SK-N-SH treated with all-trans-retinoic acid at 6 μM for 48 hours (cell line): ENCODE measurements at regions not wholly inside any gene's neighbourhood (a gene's known extent, or its start where the extent isn't known, plus 50 kb on each side); places are given as distances from the start of the nearest gene placed in this dataset.

Experiments
- ATAC-seq: fragments of 200-7000 bp; cut with Tn5 transposase; 3 replicates; pipeline ENCODE4 v1.9.1; 2020; ENCODE audit warnings: mild to moderate bottlenecking, moderate library complexity
- BACH2 ChIP-seq: fragments of 250-450 bp; sonication (Bioruptor Pico); IDR thresholded peaks from 2 replicates; pipeline ENCODE4 v1.9.0; 2021; ENCODE audit warnings: mild to moderate bottlenecking, borderline replicate concordance
- CREB5 ChIP-seq: fragments of 250-450 bp; sonication (Bioruptor Pico); IDR thresholded peaks from 2 replicates; pipeline ENCODE4 v1.5.1; 2020; ENCODE audit warnings: low read depth, mild to moderate bottlenecking, moderate library complexity
- CSRNP3 ChIP-seq: fragments of 250-450 bp; sonication (Bioruptor Pico); IDR thresholded peaks from 2 replicates; pipeline ENCODE4 v1.5.1; 2021; ENCODE audit warnings: mild to moderate bottlenecking, moderate library complexity
- ESRRG ChIP-seq: fragments of 250-450 bp; sonication (Bioruptor Pico); IDR thresholded peaks from 2 replicates; pipeline ENCODE4 v1.6.1; 2021; ENCODE audit warnings: mild to moderate bottlenecking
- GLIS3 ChIP-seq: fragments of 250-450 bp; sonication (Bioruptor Pico); IDR thresholded peaks from 2 replicates; pipeline ENCODE4 v1.5.0; 2020; ENCODE audit warnings: mild to moderate bottlenecking, moderate library complexity
- ISL1 ChIP-seq: fragments of 250-450 bp; sonication (Bioruptor Pico); IDR thresholded peaks from 2 replicates; pipeline ENCODE4 v2.1.2; 2022; ENCODE audit warnings: mild to moderate bottlenecking, moderate library complexity
- OSR1 ChIP-seq: fragments of 250-450 bp; sonication (Bioruptor Pico); IDR thresholded peaks from 2 replicates; pipeline ENCODE4 v1.8.0; 2022; ENCODE audit warnings: moderate library complexity, mild to moderate bottlenecking, inconsistent platforms
- PATZ1 ChIP-seq: fragments of 250-450 bp; sonication (Bioruptor Pico); IDR thresholded peaks from 2 replicates; pipeline ENCODE4 v1.8.0; 2020; ENCODE audit warnings: mild to moderate bottlenecking, moderate library complexity, borderline replicate concordance
- POU6F1 ChIP-seq: fragments of 250-450 bp; sonication (Bioruptor Pico); IDR thresholded peaks from 2 replicates; pipeline ENCODE4 v1.8.0; 2021; ENCODE audit warnings: low read depth, mild to moderate bottlenecking, moderate library complexity, borderline replicate concordance
- PPARA ChIP-seq: fragments of 250-450 bp; sonication (Bioruptor Pico); IDR thresholded peaks from 2 replicates; pipeline ENCODE4 v1.5.0; 2020; ENCODE audit warnings: mild to moderate bottlenecking, borderline replicate concordance
- RARB ChIP-seq: fragments of 250-450 bp; sonication (Bioruptor Pico); IDR thresholded peaks from 2 replicates; pipeline ENCODE4 v1.8.0; 2021; ENCODE audit warnings: mild to moderate bottlenecking, moderate library complexity
- SNAI2 ChIP-seq: fragments of 250-450 bp; sonication (Bioruptor Pico); IDR thresholded peaks from 2 replicates; pipeline ENCODE4 v1.5.0; 2020; ENCODE audit warnings: mild to moderate bottlenecking, moderate library complexity
- TOX ChIP-seq: fragments of 250-450 bp; sonication (Bioruptor Pico); IDR thresholded peaks from 2 replicates; pipeline ENCODE4 v1.8.0; 2021; ENCODE audit warnings: mild to moderate bottlenecking, moderate library complexity, borderline replicate concordance
- TSHZ2 ChIP-seq: fragments of 250-450 bp; sonication (Bioruptor Pico); IDR thresholded peaks from 2 replicates; pipeline ENCODE4 v1.5.0; 2020; ENCODE audit warnings: mild to moderate bottlenecking, moderate library complexity
- ZC3H10 ChIP-seq: fragments of 250-450 bp; sonication (Bioruptor Pico); IDR thresholded peaks from 2 replicates; pipeline ENCODE4 v1.5.1; 2021; ENCODE audit warnings: mild to moderate bottlenecking, moderate library complexity
- ZFP3 ChIP-seq: fragments of 250-450 bp; sonication (Bioruptor Pico); IDR thresholded peaks from 2 replicates; pipeline ENCODE4 v1.5.0; 2020; ENCODE audit warnings: mild to moderate bottlenecking, moderate library complexity
- ZFP30 ChIP-seq: fragments of 450-650 bp; formaldehyde crosslinking; IDR thresholded peaks from 2 replicates; pipeline ENCODE4 v1.5.0; 2022; ENCODE audit warnings: mild to moderate bottlenecking, moderate library complexity
- ZNF565 ChIP-seq: fragments of 450-650 bp; formaldehyde crosslinking; conservative IDR thresholded peaks from 2 replicates; pipeline ENCODE4 v1.5.0; 2020; ENCODE audit warnings: low read depth, mild to moderate bottlenecking, moderate library complexity
- ZNF70 ChIP-seq: fragments of 450-650 bp; formaldehyde crosslinking; IDR thresholded peaks from 2 replicates; pipeline ENCODE4 v1.5.0; 2020; ENCODE audit warnings: mild to moderate bottlenecking, moderate library complexity
- ZNF8 ChIP-seq: fragments of 450-650 bp; formaldehyde crosslinking; IDR thresholded peaks from 2 replicates; pipeline ENCODE4 v1.5.0; 2020; ENCODE audit warnings: mild to moderate bottlenecking, moderate library complexity

- no peak for ATAC-seq
- no peak for TF ChIP-seq ZFP30
- TF ChIP-seq ZNF565 (CRISPR knock-in tag), result no peak
- no peak for TF ChIP-seq CSRNP3 (CRISPR knock-in tag)
Observed at GRCh38 chr13:83333614-83334388, 548.5 kb downstream of the SLITRK1 start.

GRCh38 chr13:83332751-83333150, 549.5 kb downstream of the SLITRK1 start:
- no peak for ATAC-seq
- TF ChIP-seq POU6F1 (CRISPR knock-in tag) (no peak), TOX (CRISPR knock-in tag) (no peak), ZFP30 (no peak), ISL1 (no peak), ZNF8 (CRISPR knock-in tag) (no peak), RARB (CRISPR knock-in tag) (no peak), TSHZ2 (CRISPR knock-in tag) (no peak), ZNF70 (CRISPR knock-in tag) (no peak), CSRNP3 (CRISPR knock-in tag) (no peak), ZC3H10 (CRISPR knock-in tag) (no peak), ZFP3 (no peak), CREB5 (CRISPR knock-in tag) (no peak), SNAI2 (CRISPR knock-in tag) (no peak), BACH2 (CRISPR knock-in tag) (no peak), PATZ1 (CRISPR knock-in tag) (no peak), GLIS3 (CRISPR knock-in tag) (no peak)

- ATAC-seq, result no peak
- no peak for TF ChIP-seq ZC3H10 (CRISPR knock-in tag)
- no peak for TF ChIP-seq ZNF8 (CRISPR knock-in tag)
- TF ChIP-seq BACH2 (CRISPR knock-in tag), result no peak
- no peak for TF ChIP-seq OSR1
- no peak for TF ChIP-seq PATZ1 (CRISPR knock-in tag)
- TF ChIP-seq ZNF70 (CRISPR knock-in tag), result no peak
- no peak for TF ChIP-seq PPARA (CRISPR knock-in tag)
- TF ChIP-seq POU6F1 (CRISPR knock-in tag), result no peak
- TF ChIP-seq SNAI2 (CRISPR knock-in tag), result no peak
- TF ChIP-seq ESRRG (CRISPR knock-in tag), result no peak
- TF ChIP-seq ISL1, result no peak
- TF ChIP-seq GLIS3 (CRISPR knock-in tag), result no peak
Observed at GRCh38 chr13:83327091-83327490, 555.2 kb downstream of the SLITRK1 start.
